ENCODE measurements at regions not wholly inside any gene's neighbourhood (a gene's known extent, or its start where the extent isn't known, plus 50 kb on each side); places are given as distances from the start of the nearest gene placed in this dataset.

DNA sequence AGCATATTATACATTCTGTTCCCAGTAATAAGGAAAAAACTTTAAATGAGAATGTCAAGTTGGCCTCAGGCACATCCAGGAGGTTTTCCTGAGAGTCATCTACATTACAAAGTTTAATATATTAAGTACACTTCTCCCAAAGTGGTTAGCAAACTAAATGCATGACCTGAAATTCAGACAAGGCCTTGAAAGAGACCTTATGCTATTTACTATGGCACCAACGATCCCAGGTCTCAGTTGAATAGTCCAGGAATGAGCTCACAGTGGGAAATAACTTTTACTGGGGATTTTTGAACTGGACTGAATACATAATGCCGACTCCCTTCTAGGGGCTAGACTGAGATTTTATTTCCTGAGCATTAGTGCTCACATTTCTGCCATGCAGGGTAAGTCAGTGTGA is 1577.5 kb upstream of the PCDH7 start:
- no peak overlapping the region for H3K27ac Mint-ChIP-seq
- no peaks in the 10 kb centered on the region for H3K36me3 ChIP-seq (ENCODE audit: insufficient read depth)
- H3K36me3 Mint-ChIP-seq (ENCODE audit: low read depth): no peaks in the 10 kb centered on the region
- H3K9me3 Mint-ChIP-seq: no peaks in the 10 kb centered on the region
- DNase-seq (ENCODE audit: low spot score): no peak
- H3K27me3 ChIP-seq (ENCODE audit: insufficient read depth): no peaks in the 10 kb centered on the region
- no peaks in the 10 kb centered on the region for H4K20me1 ChIP-seq (replicated peaks; ENCODE audit: insufficient read depth)
- no peak for ATAC-seq
- H3K79me2 ChIP-seq (replicated peaks; ENCODE audit: insufficient read depth): no peaks in the 10 kb centered on the region
- H3K4me1 ChIP-seq (ENCODE audit: insufficient read depth): no peaks in the 10 kb centered on the region
- H3K4me3 ChIP-seq: no peak overlapping the region
- no peak overlapping the region for H3K4me3 Mint-ChIP-seq
- no peak overlapping the region for H2AFZ ChIP-seq
- H3F3A ChIP-seq (replicated peaks; ENCODE audit: low read depth): no peaks in the 10 kb centered on the region
- peaks cover 3% of the 10 kb centered on the region; the same call in 1 of the 2 replicates for H3K9me2 ChIP-seq (ENCODE audit: insufficient read depth)
- TF ChIP-seq POLR2AphosphoS5 (IDR thresholded peaks at IDR 0.05; ENCODE audit: low read depth) (no peak), EZH2phosphoT487 (IDR thresholded peaks at IDR 0.05; ENCODE audit: unreplicated experiment) (no peak), ZNF462 (CRISPR knock-in tag; IDR thresholded peaks at IDR 0.05) (no peak), ZNF114 (CRISPR knock-in tag; IDR thresholded peaks at IDR 0.05) (no peak), NANOG (IDR thresholded peaks at IDR 0.05; ENCODE audit: borderline replicate concordance) (no peak)
- H3K27me3 Mint-ChIP-seq (ENCODE audit: insufficient read depth, low read depth, poor library complexity): peaks cover 3% of the 10 kb centered on the region
- H3K4me2 ChIP-seq: no peak overlapping the region
- no peaks in the 10 kb centered on the region for H3K4me1 Mint-ChIP-seq
- H3K27ac ChIP-seq (ENCODE audit: low read depth): no peak overlapping the region

DNA sequence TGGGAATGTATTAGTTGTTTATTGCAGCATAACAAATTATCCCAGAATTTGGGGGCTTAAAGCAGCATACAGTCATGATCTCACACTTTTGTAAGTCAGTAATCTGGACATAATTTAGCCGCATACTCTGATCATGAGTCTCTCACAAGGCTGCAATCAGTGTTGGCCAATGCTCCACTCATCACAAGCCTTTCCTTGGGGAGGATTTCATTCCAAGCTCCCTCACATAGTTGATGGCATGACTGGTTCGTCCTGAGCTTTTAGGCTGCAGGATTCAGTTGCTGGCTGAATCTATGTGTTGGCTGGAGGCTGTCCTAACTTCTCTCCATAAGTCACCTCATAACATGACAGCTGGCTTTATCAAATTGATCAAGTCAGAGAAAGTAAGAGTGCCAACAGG is 1568.6 kb upstream of the PCDH7 start:
- DNase-seq (ENCODE audit: low spot score) (no peak), ATAC-seq (no peak)
- no peaks in the 10 kb centered on the region for H3K27me3 ChIP-seq (ENCODE audit: insufficient read depth)
- H3K36me3 Mint-ChIP-seq (ENCODE audit: low read depth): no peaks in the 10 kb centered on the region
- no peak overlapping the region for H3K27ac Mint-ChIP-seq
- H3F3A ChIP-seq (replicated peaks; ENCODE audit: low read depth): no peaks in the 10 kb centered on the region
- no peaks in the 10 kb centered on the region for H3K4me1 ChIP-seq (ENCODE audit: insufficient read depth)
- no peak overlapping the region for H2AFZ ChIP-seq
- TF ChIP-seq JUNB (IDR thresholded peaks at IDR 0.05; ENCODE audit: unreplicated experiment): no peak
- TF ChIP-seq, protein P1, sequence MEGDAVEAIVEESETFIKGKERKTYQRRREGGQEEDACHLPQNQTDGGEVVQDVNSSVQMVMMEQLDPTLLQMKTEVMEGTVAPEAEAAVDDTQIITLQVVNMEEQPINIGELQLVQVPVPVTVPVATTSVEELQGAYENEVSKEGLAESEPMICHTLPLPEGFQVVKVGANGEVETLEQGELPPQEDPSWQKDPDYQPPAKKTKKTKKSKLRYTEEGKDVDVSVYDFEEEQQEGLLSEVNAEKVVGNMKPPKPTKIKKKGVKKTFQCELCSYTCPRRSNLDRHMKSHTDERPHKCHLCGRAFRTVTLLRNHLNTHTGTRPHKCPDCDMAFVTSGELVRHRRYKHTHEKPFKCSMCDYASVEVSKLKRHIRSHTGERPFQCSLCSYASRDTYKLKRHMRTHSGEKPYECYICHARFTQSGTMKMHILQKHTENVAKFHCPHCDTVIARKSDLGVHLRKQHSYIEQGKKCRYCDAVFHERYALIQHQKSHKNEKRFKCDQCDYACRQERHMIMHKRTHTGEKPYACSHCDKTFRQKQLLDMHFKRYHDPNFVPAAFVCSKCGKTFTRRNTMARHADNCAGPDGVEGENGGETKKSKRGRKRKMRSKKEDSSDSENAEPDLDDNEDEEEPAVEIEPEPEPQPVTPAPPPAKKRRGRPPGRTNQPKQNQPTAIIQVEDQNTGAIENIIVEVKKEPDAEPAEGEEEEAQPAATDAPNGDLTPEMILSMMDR (conservative IDR thresholded peaks at IDR 0.05; ENCODE audit: low read depth in 2 of 2): no peak
- H3K27me3 Mint-ChIP-seq (ENCODE audit: insufficient read depth, low read depth, poor library complexity): no peaks in the 10 kb centered on the region
- H3K4me3 Mint-ChIP-seq: no peak overlapping the region
- no peaks in the 10 kb centered on the region for H4K20me1 ChIP-seq (replicated peaks; ENCODE audit: insufficient read depth)
- H3K9me3 Mint-ChIP-seq: no peaks in the 10 kb centered on the region
- H3K9me2 ChIP-seq (ENCODE audit: insufficient read depth): peaks cover 6% of the 10 kb centered on the region; the same call in 1 of the 2 replicates
- H3K4me3 ChIP-seq: no peak overlapping the region
- no peak overlapping the region for H3K4me2 ChIP-seq
- no peaks in the 10 kb centered on the region for H3K4me1 Mint-ChIP-seq
- no peaks in the 10 kb centered on the region for H3K36me3 ChIP-seq (ENCODE audit: insufficient read depth)
- no peaks in the 10 kb centered on the region for H3K79me2 ChIP-seq (replicated peaks; ENCODE audit: insufficient read depth)
- no peak overlapping the region for H3K27ac ChIP-seq (ENCODE audit: low read depth)
